Smooth muscle cell (in vitro differentiated cells): ENCODE measurements at regions not wholly inside any gene's neighbourhood (a gene's known extent, or its start where the extent isn't known, plus 50 kb on each side); places are given as distances from the start of the nearest gene placed in this dataset.

Experiments
- DNase-seq: peaks from one replicate; lab custom pipeline; 2025; ENCODE audit not compliant: unreplicated experiment; lab: John Stamatoyannopoulos, UW
- H2AFZ ChIP-seq: fragments of 200-600 bp; sonication (generic); 2 replicates; pipeline ENCODE4 v1.6.0; 2016; ENCODE audit warnings: antibody characterized with exemption, low read depth, mild to moderate bottlenecking
- H3F3A ChIP-seq: fragments of 200-600 bp; sonication (generic); 2 replicates; pipeline ENCODE4 v1.6.0; 2017; ENCODE audit warnings: antibody characterized with exemption, low read depth
- H3K27ac ChIP-seq: fragments of 200-600 bp; sonication (generic); 2 replicates; pipeline ENCODE4 v1.5.1; 2016; ENCODE audit warnings: low read depth, mild to moderate bottlenecking
- H3K27me3 ChIP-seq: fragments of 200-600 bp; sonication (generic); 2 replicates; pipeline ENCODE4 v1.6.1; 2016; ENCODE audit warnings: low read depth, mild to moderate bottlenecking
- H3K36me3 ChIP-seq: fragments of 200-600 bp; sonication (generic); 2 replicates; pipeline ENCODE4 v1.5.1; 2016; ENCODE audit warnings: low read depth
- H3K4me1 ChIP-seq: fragments of 200-600 bp; sonication (generic); 2 replicates; pipeline ENCODE4 v1.5.1; 2016; ENCODE audit warnings: low read depth
- H3K4me2 ChIP-seq: fragments of 200-600 bp; sonication (generic); 2 replicates; pipeline ENCODE4 v1.6.0; 2016; ENCODE audit warnings: mild to moderate bottlenecking
- H3K4me3 ChIP-seq: fragments of 200-600 bp; sonication (generic); 2 replicates; pipeline ENCODE4 v1.5.1; 2016; ENCODE audit warnings: mild to moderate bottlenecking
- H3K79me2 ChIP-seq: fragments of 200-600 bp; sonication (generic); 2 replicates; pipeline ENCODE4 v1.6.0; 2016; ENCODE audit warnings: low read depth, mild to moderate bottlenecking
- H3K9ac ChIP-seq: fragments of 200-600 bp; sonication (generic); 2 replicates; pipeline ENCODE4 v1.6.0; 2016; ENCODE audit warnings: low read depth
- H3K9me3 ChIP-seq: fragments of 200-600 bp; sonication (generic); replicated peaks from 2 replicates; pipeline ENCODE4 v1.5.1; 2016; ENCODE audit warnings: low read depth
- H4K20me1 ChIP-seq: fragments of 200-600 bp; sonication (generic); 2 replicates; pipeline ENCODE4 v1.6.0; 2016; ENCODE audit warnings: low read depth
- CTCF ChIP-seq: fragments of 200-600 bp; sonication (generic); IDR thresholded peaks from 2 replicates; pipeline ENCODE4 v1.5.1; 2017; ENCODE audit warnings: borderline replicate concordance, mild to moderate bottlenecking, antibody characterized with exemption; ENCODE audit not compliant: insufficient read depth, poor library complexity, severe bottlenecking
- WGBS: methylation state at CpG from one replicate; pipeline ENCODE4 v1.1.7; 2016; ENCODE audit warnings: low lambda C conversion rate; 5-methylcytosine and 5-hydroxymethylcytosine counted together

GRCh38 chr20:60132827-60133670, 174.8 kb downstream of the CDH26 start:
- no peaks in the 10 kb centered on the region for H4K20me1 ChIP-seq
- no peak overlapping the region for H2AFZ ChIP-seq
- H3K4me2 ChIP-seq: no peak overlapping the region
- H3K36me3 ChIP-seq: no peaks in the 10 kb centered on the region
- H3K4me1 ChIP-seq: no peaks in the 10 kb centered on the region
- TF ChIP-seq CTCF: no peak
- no peak overlapping the region for H3K4me3 ChIP-seq
- DNase-seq: no peak
- H3F3A ChIP-seq: no peaks in the 10 kb centered on the region
- no peaks in the 10 kb centered on the region for H3K9me3 ChIP-seq
- 87% methylated on average over 14 of the region's 14 CpGs for WGBS
- H3K27me3 ChIP-seq: peaks cover 7% of the 10 kb centered on the region
- H3K27ac ChIP-seq: no peak overlapping the region
- no peak overlapping the region for H3K9ac ChIP-seq
- no peaks in the 10 kb centered on the region for H3K79me2 ChIP-seq

- Histone ChIP-seq H3K4me2 (no peak overlapping the region), H3K9ac (no peak overlapping the region), H3K36me3 (no peaks in the 10 kb centered on the region)
Observed at GRCh38 chr20:60135276-60135675, 177.1 kb downstream of the CDH26 start.

GRCh38 chr20:60136645-60137401, 178.6 kb downstream of the CDH26 start:
- H3K9ac ChIP-seq: no peak overlapping the region
- no peaks in the 10 kb centered on the region for H3K27me3 ChIP-seq
- H3F3A ChIP-seq: no peaks in the 10 kb centered on the region
- no peak for TF ChIP-seq CTCF
- no peaks in the 10 kb centered on the region for H3K4me1 ChIP-seq
- no peak overlapping the region for H2AFZ ChIP-seq
- H3K4me2 ChIP-seq: no peak overlapping the region
- no peaks in the 10 kb centered on the region for H3K36me3 ChIP-seq
- no peak overlapping the region for H3K4me3 ChIP-seq
- H3K9me3 ChIP-seq: no peaks in the 10 kb centered on the region
- H4K20me1 ChIP-seq: no peaks in the 10 kb centered on the region
- no peak for DNase-seq
- WGBS: 82% methylated on average over 7 of the region's 7 CpGs
- H3K79me2 ChIP-seq: no peaks in the 10 kb centered on the region
- H3K27ac ChIP-seq: no peak overlapping the region

More at GRCh38 chr20:60135276-60135675, 177.1 kb downstream of the CDH26 start:
- no peak for DNase-seq
- no peaks in the 10 kb centered on the region for H3K4me1 ChIP-seq
- no peaks in the 10 kb centered on the region for H3K27me3 ChIP-seq
- no peaks in the 10 kb centered on the region for H4K20me1 ChIP-seq
- no peak overlapping the region for H3K4me3 ChIP-seq
- no peaks in the 10 kb centered on the region for H3K79me2 ChIP-seq
- no peaks in the 10 kb centered on the region for H3K9me3 ChIP-seq
- 92% methylated on average over 4 of the region's 4 CpGs for WGBS
- H2AFZ ChIP-seq: no peak overlapping the region
- no peaks in the 10 kb centered on the region for H3F3A ChIP-seq
- H3K27ac ChIP-seq: no peak overlapping the region
- no peak for TF ChIP-seq CTCF
